ENCODE measurements at regions not wholly inside any gene's neighbourhood (a gene's known extent, or its start where the extent isn't known, plus 50 kb on each side); places are given as distances from the start of the nearest gene placed in this dataset.
"Not testable (repeated sequence)": the region's sequence is repeated elsewhere in the genome, so short reads cannot be mapped to it uniquely, and the experiment has no call there.

DNA sequence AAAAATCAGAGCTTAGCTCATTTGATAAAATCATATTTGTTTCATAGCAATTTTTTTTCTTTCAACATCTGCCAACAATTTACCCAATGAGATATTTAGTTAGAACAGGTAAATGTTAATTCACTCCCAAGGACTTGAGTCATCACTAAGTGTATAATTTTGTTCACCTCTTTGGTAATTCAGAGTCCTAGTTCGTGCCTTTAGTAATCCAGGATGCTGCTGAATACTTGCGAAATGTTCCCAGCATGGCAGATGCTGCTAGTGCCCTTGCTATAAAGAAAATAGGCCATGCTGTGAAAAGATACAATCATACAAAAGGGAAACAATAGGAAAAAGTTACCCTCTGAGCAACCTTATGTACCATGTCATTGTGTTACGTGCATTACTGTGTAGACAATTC is 210.5 kb downstream of the CSNK1G3 start:
- DNase-seq, result no peak

DNA sequence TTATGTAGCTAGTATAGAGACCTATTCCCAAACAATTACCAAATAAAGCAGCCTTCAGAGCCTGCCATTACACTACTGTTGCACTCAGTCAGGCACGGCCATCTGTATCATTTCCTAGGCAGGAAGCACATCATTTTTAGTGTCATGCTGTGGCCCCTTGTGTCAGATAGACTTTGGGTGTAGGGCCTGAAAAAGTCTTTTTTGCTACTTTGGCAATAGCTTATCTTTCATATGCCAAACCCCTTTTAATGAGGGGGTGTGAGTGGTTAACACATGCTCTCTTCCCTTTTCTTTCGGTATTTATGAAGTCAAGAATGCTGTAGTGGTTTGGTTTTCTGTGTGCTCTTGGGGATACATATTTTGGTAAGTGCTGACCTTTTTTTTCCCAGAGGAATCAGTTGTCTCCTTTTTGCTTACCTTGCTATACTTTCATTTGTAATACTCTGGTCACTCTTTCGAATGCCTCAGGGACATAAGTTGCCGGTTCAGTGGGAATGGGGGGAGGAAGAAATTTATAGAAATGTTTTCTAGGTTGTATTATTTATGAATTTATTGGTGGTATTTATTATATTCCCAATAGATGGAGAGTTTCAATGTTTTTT is 209.8 kb downstream of the CSNK1G3 start:
- no peak for DNase-seq

DNA sequence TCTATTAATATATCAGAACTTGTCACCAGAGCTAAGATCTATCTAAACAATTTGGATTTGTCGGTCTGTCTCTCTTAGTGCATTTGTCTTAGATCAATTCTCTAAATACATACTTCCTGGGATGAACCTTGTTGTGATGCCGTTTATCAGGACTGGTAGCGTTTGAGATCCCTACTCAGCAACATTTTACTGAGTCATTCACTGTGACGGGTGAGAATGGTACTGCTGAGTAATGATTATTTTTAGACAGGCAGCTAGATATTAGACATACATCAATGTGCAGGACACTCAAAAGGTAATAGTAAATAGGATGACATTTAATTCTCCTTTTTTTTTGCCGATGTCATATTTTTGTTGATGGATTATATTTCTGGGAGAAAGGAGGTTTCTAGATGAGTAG is 209.0 kb downstream of the CSNK1G3 start:
- no peak for DNase-seq

DNA sequence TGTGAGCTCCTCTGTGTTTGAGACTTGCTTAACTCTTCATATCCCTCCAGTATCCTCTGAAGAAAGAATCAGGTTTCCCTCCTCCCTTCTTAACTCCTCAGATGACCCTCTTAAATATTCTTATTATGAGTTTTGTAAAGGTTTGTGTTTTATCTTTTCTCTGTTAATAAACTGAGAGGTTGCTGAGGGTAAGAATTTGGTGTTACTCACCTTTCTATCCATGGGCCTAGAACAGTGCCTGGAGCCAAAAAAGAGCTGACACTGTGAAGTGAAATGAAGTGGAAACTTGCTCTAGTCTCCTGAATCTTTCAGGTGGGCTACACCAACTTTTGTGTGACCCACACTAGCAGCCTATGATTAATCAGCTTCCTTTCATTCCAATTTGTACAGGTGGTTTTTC is 208.4 kb downstream of the CSNK1G3 start:
- DNase-seq, result no peak

DNA sequence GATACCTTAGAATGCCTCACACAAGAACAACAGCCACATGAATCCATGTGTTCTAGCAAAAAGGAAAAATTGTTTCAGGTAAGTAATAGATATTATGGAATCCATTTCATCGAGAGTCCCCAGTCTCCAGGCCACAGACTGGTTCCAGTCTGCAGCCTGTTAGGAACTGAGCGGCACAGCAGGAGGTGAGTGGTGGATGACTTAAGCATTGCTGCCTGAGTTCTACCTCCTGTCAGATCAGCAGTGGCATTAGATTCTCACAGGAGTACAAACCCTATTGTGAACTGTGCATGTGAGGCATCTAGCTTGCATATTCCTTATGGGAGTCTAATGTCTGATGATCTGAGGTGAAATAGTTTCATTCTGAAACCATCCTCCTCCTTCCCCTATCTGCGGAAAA is 207.0 kb downstream of the CSNK1G3 start:
- DNase-seq, result no peak

DNA sequence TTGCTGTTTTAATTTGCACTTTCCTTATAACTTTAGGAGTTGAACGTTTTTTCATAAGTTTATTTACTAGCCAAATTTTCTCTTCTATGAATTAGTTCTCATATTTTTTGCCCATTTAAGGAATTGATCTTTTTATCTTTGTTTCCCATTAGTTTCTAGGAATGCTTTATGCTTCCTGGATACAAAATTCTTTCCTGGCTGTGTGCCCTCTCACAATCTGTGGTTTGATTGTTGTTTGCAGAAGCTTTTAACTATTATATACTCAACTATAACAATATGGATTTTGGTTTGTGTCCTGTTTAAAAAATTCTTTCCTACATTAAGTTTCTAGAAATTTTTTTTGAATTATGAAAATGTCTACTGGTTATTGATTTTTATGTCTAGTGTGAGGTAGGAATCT is 206.3 kb downstream of the CSNK1G3 start:
- DNase-seq, result no peak

DNA sequence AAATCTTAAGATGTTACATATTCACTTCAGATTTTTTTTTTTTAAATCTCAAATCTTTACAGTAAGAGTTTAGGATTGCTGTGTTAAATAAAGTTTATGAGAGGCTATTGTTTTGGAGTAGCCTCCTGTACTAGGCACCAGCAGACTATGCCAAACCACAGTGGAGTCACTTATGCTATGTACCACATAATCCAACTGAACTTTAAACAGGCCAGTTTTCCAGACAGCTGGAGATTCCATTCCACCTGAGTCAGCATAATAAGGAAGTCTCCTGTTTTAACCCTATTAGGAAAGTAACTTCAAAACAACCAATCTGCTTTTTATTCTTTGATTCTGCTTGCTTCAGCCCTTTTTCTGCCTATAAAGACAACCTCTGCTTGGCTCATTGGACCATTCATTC is 205.2 kb downstream of the CSNK1G3 start:
- no peak for DNase-seq

DNA sequence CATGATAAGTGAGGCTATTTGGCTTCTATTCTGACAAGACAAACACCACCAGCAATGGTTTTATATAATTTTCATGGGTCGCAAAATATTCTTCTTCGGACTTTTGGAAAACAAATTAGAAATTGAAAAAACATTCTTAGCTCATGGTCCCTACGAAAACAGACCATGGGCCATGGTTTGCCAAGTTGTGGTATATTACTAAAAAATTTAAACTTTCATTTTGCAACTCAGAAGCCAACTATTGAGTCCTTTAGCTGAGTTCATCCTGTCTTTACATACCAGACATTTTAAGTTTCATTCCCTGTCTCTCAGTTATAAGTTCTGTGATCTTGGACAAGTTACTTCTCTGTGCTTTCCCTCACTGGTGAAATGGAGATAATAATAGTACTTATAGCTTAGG is 198.1 kb downstream of the CSNK1G3 start:
- DNase-seq, result no peak

DNA sequence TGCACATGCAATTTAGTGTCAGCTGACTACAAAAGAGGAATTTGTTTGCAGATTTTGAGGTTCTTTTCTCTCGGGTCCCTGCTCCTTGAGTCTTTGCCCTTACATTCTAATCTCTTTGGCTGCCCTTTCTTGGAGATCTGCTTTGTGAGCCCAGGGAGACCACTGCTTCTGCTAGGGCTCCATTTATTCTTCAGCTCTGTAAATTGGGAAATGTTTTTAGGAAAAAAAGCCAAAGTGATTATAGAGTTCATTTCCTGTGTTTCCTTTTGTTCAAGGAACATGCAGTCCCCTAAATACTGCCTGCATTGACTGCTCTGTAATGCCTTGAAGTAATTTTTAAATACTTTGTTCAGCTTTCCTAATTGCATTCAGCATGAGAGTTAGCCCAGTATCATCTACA is 197.4 kb downstream of the CSNK1G3 start:
- no peak for DNase-seq

DNA sequence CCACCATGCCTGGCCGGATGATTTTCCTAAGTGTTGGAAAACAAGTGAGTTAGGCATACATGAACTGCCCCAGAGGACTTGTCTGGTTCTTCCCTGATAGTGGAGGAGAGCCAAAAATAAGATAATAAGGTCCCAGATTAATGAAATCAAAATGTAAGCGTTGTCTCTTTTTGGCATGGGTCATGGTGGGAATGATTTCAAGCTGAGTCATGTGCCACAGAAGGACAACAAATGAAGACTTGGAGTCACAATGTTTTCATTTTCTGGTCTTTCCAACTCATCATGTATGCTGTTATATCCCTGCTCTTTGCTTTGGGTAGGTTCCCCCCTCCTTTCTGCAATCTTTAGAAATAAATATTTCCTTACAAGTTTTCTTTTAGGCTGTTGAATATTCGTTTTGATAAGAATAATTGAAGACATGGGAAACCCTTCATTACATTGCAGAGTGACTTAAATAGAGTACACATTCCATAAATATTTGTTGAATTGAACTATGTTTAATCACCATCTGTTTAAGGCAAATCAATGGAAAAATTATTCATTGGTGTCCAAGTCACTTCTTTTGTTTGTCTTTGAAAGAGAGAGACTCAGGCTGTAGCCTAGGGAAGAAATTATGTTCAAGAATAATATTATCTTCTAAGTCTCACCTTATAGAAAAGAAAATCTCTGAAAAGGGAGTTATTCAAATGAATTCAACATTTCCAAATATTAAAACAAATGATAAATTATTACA is 196.3 kb downstream of the CSNK1G3 start:
- no peak for DNase-seq

DNA sequence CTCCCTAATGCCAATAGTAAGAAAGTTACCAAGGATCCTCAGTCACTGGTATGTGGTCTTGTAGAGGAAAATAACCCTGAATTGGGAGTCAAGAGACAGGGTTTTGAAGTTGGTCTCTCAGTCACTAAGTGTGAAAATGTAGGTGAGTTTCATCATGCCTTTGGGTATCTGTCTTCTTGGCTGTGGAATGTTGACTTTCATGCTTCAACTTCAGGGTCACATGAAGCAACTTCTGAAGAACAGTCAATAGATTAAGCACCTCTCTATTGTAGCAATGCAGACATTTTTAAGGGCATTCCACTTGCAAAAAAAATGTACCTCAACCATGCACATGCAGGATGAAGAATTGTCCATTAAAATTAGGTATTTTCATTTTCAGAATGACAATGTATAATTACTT is 194.6 kb downstream of the CSNK1G3 start:
- DNase-seq, result no peak

DNA sequence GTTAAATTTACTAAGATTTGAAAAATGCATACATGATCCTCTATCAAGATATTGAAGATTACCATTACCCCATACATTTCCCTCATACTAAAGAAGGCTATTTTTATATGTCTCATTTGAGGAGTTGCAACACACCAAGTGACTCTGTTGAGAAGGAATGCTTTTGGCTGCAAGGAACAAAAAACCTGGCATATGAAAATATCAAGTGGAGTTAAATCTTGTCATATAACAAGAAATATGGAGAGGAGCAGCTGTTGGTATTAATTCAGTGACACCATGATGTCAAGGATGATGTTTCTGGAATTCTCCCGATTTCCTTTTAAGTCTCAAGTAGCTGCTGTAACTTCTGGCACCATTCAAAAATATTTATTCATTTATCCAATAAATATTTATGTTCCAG is 193.8 kb downstream of the CSNK1G3 start:
- DNase-seq, result no peak

DNA sequence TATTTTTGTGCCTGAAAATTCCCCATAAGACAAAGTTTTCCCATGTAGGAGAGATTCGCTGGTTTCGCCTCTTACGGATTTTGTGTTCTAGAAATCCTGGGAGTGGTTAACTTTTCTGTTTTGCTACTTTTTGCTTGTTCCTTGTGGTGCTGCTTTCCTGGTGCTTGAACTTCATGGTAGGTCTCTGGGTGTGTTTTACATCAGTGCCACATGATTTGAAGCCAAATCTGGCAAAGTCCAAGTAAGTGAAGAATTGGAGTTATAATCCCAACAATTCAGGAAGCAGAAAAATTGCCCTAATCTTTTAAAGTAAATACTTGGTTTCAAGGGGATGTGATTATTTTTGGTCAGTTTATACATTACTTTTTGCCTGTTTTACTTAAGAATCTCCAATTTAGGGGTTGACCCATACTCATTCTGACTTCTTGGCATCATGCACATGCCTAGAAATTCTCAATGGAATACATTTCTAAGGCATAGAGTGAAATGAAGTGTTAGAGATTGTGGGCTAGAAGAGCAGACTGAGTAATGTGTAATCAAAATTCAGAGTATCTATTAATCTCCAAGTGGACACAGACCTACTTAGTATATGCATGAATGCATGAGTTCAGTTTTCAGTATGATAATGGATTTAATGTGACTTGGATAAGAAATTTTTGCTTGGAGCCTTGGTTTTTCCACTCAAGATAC is 189.7 kb downstream of the CSNK1G3 start:
- DNase-seq, result no peak

DNA sequence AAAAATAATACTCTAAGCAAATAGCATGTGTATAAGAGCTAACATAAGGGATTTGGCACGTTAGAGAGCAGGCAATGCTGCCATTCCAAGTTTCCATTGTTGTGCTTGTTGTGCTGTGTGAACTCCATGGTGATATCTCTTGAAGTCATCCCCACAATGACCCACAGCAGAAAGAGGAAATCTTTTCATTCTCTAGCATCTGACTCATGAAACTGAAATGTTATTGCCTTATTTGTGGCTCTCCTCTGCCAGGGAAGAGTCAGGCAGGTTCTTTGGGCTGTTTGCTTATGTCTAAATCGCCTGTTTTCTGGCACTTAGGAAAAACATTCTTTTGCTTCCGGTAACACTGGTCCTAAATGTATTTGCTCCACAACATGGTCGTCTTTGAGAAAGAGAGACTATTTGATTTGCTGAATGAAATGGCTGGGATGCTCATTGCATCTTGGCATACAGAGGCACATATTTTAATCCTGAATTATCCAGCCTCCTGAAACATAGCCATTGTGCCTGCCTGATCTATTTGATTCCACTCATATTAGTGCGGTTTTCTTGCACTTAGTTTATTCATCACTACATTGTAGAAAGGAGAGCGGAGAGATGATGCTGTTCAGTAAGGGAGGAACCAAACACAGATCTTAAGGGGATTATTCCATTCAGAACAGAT is 188.8 kb downstream of the CSNK1G3 start:
- peak; percentile 50 for DNase-seq

DNA sequence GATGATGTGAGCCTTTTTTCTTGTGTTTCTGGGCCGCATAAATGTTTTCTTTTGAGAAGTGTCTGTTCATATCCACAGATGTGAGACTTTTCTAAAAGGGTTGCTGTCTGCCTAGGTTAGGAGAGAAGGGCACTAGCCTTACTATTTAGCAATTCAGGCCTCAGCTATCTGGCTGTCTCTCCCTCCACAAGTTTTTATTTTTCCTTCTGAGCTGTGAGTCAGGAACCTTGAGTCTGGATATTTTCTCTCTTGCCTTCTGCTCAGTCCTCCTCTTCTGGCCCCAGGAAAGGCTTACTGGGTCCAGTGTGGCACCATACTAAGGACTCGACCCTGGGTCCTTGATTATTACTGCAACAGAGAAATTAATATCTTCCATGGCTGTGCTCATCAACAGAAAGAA is 187.6 kb downstream of the CSNK1G3 start:
- DNase-seq, result no peak

DNA sequence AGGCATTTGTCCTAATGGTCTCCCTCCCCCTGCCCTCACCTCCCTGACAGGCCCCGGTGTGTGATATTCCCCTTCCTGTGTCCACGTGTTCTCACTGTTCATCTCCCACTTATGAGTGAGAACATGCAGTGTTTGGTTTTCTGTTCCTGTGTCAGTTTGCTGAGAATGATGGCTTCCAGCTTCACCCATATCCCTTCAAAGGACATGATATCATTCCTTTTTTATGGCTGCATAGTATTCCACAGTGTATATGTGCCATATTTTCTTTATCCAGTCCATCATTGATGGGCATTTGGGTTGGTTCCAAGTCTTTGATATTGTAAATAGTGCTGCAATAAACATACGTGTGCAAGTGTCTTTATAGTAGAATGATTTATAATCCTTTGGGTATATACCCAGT is 187.0 kb downstream of the CSNK1G3 start:
- not testable (repeated sequence) for DNase-seq

DNA sequence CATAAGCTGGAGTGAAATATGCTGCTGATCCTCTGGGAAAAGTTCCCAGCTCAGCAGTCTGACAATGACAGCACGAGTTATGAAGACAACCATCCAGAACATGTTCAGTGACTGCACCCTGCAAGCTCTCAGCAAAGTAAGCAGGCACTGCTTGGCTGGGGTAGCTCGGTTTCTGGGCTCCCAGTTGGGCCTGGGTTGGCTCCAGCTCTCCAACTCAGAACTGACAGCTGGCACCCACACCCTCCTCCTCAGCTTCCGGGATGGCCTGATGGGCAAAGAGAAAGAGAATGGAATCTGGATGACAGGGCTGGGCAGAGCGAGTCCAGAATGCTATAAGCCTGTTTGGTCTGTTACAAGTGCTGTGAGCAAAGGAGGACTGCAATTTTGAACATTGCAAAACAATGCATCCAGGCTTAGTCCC is 185.0 kb downstream of the CSNK1G3 start:
- DNase-seq, result peak; percentile 22

DNA sequence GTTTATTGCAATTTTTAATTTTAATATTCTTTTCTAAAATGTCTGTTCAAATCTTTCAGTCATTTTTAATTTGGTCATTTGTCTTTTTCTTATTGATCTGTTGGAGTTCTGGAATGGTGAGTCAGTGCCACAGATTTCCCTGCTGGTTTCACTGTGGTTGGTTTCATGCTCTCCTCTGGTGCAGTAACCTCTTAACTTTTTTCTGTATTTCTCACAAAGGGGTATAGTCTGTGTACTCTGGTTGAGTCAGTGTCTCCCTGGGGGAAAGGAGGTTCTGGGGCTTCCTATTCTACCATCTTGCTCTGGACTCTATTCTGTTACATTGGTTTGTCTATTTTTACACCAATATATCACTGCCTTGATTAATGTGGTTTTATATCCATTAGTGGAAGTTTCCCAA is 178.8 kb downstream of the CSNK1G3 start:
- DNase-seq, result no peak

DNA sequence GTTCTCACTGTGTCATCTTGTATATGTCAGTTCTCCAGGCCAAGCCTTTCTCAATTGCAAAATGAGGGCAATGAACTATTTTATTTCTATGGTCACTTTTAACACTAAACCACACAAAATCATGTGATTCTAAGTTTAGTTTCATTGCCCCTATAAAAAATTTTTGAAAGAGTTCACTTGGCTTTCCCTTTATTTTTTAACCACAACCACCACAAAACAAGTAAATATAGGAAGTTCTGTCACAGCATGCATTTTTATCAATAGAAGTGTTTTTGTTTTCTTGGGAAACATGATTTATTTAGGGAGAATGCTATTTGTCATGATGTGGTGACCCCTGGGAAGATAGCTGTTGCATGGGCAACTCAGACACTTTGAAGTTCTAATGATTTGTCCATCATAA is 169.1 kb downstream of the CSNK1G3 start:
- no peak for DNase-seq

DNA sequence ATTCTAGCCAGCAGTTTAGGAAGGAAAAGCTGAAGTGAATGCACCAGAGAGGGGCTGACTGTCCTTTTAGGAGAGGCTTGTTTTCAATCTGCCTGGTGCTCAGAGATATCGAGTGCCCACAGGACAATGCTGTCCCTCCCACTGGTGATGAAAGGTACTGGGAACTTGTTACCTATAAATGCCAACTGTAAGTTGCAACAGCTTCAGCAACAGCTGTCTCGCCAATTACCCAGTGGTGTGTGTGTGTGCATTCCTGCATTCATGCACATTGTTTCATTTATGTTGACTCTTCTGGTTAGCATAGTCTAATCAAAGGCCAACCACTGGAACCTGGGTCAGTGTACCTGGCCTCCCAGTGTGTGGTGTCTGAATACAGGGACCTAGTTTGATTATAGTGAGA is 161.1 kb downstream of the CSNK1G3 start:
- DNase-seq, result no peak

DNA sequence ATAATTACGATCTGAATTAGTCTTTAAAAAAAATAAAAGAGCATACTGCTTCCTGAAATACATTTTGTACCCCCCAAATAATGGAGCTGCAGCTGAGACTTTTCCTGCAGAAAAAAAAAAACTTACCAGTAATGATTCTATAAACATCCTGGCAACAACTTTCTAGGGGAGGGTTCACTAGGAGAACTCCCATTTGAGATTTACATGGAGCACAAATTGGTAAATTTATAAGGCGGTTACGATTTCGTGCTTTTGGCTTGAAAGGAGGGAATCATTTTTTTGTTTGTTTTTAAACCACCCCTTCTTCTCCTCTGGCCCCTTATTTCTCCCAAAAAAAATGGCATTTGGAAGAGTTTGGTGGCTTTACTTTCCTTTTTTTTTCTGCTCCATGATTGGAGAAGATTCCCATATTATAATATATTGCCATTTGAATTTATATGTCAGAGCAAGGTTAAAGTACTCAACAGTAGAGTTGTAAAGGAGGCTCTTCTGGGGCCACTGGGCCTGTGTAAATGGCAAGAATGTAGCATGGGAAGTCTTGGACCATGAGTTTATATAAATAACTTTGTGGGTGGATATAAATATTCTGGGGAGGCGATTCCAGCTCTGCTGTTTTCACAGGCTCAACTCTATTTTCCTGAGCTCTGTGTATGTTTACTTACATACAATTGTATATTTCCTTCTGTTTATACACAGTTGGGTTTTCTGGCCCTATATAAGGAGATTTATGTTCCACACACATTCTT is 159.9 kb downstream of the CSNK1G3 start:
- no peak for DNase-seq

DNA sequence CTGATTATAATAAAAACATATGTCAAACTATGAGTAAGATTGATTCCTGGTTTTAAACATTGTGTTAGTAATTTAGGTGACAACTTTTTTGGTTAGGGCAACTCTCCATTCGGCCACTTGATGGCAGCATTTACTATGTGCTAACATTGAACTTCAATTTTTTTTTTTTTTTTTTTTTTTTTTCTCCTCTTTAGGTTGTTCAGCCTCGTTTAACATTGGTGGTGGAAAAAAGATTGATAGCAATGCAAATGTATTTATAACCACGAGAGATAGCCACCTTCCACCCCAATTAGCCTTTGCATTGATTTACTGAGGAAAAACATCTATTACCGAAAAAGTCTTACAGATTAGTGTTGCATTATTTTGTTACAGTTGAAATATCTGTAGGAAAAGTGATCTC is 159.1 kb downstream of the CSNK1G3 start:
- DNase-seq, result peak; percentile 6
